ENCODE measurements at regions not wholly inside any gene's neighbourhood (a gene's known extent, or its start where the extent isn't known, plus 50 kb on each side); places are given as distances from the start of the nearest gene placed in this dataset.
"Not testable (repeated sequence)": the region's sequence is repeated elsewhere in the genome, so short reads cannot be mapped to it uniquely, and the experiment has no call there.

GRCh38 chr2:160550048-160550447 is 56.4 kb upstream of the RBMS1 start:
- peak in 1 of 2 donors; percentile 10 for DNase-seq

- DNase-seq: peak; percentile 84 to 89
Measured at GRCh38 chr2:160551259-160551658, 57.7 kb upstream of the RBMS1 start.

- DNase-seq: peak in 1 of 2 donors; percentile 55
Measured at GRCh38 chr2:160555420-160556071, 61.9 kb upstream of the RBMS1 start.

GRCh38 chr2:160557903-160558302 is 64.3 kb upstream of the RBMS1 start:
- DNase-seq: no peak

GRCh38 chr2:160558531-160558930 is 64.9 kb upstream of the RBMS1 start:
- no peak for DNase-seq

- peak in 1 of 2 donors; percentile 44 for DNase-seq
Measured at GRCh38 chr2:160561551-160562295, 68.1 kb upstream of the RBMS1 start.

- DNase-seq: no peak
Measured at GRCh38 chr2:160562730-160563129, 69.1 kb upstream of the RBMS1 start.

- no peak for DNase-seq
Measured at GRCh38 chr2:160564591-160564990, 71.0 kb upstream of the RBMS1 start.

- peak in 1 of 2 donors; percentile 33 for DNase-seq
Measured at GRCh38 chr2:160565099-160565845, 71.7 kb upstream of the RBMS1 start.

GRCh38 chr2:160566717-160567116 is 73.1 kb upstream of the RBMS1 start:
- peak; percentile 86 to 98 for DNase-seq

- DNase-seq: peak; percentile 79 to 90
Measured at GRCh38 chr2:160568856-160569255, 75.2 kb upstream of the RBMS1 start.

GRCh38 chr2:160570376-160570775 is 76.8 kb upstream of the RBMS1 start:
- DNase-seq: peak; percentile 85 to 88

GRCh38 chr2:160574468-160575140 is 81.0 kb upstream of the RBMS1 start:
- DNase-seq: peak; percentile 75 to 88

- peak; percentile 61 to 62 for DNase-seq
Measured at GRCh38 chr2:160575368-160575767, 81.8 kb upstream of the RBMS1 start.

GRCh38 chr2:160576054-160576499 is 82.5 kb upstream of the RBMS1 start:
- DNase-seq: no peak

- DNase-seq: not testable (repeated sequence)
Measured at GRCh38 chr2:160577081-160577480, 83.5 kb upstream of the RBMS1 start.

- DNase-seq: peak; percentile 23 to 61
Measured at GRCh38 chr2:160581035-160581434, 87.4 kb upstream of the RBMS1 start.

GRCh38 chr2:160581448-160581847 is 87.8 kb upstream of the RBMS1 start:
- no peak for DNase-seq

GRCh38 chr2:160582081-160582480 is 88.5 kb upstream of the RBMS1 start:
- DNase-seq: no peak

- DNase-seq: no peak
Measured at GRCh38 chr2:160582490-160583145, 89.0 kb upstream of the RBMS1 start.

- DNase-seq: no peak
Measured at GRCh38 chr2:160583146-160583535, 89.5 kb upstream of the RBMS1 start.

Data from inflammatory macrophage (primary cell).